Kidney glomerular epithelial cell (primary cell): ENCODE measurements at regions not wholly inside any gene's neighbourhood (a gene's known extent, or its start where the extent isn't known, plus 50 kb on each side); places are given as distances from the start of the nearest gene placed in this dataset.
"Not testable (repeated sequence)": the region's sequence is repeated elsewhere in the genome, so short reads cannot be mapped to it uniquely, and the experiment has no call there.

Experiments
- DNase-seq: peaks from one replicate; lab custom pipeline; 2025; lab: John Stamatoyannopoulos, UW

DNA sequence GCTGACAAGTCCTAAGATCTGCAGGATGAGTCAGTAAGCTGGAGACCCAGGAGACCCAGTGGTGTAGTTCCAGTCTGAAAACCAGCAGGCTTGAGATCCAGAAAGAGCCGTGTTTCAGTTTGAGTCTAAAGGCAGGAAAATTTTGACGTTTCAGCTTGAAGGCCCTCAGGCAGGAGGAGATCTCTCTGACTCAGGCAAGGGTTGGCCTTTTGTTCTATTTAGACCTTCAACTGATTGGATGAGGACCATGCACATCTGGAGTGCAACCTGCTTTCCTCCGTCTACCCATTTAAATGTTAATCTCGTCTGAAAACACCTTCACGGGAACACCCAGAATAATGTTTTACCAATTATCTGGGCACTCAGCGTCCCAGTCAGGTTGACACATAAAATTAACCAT is 69.5 kb downstream of the NPIPA7 start:
- not testable (repeated sequence) for DNase-seq

GRCh38 chr16:16449712-16450237 is 70.8 kb downstream of the NPIPA7 start:
- DNase-seq, result not testable (repeated sequence)

DNA sequence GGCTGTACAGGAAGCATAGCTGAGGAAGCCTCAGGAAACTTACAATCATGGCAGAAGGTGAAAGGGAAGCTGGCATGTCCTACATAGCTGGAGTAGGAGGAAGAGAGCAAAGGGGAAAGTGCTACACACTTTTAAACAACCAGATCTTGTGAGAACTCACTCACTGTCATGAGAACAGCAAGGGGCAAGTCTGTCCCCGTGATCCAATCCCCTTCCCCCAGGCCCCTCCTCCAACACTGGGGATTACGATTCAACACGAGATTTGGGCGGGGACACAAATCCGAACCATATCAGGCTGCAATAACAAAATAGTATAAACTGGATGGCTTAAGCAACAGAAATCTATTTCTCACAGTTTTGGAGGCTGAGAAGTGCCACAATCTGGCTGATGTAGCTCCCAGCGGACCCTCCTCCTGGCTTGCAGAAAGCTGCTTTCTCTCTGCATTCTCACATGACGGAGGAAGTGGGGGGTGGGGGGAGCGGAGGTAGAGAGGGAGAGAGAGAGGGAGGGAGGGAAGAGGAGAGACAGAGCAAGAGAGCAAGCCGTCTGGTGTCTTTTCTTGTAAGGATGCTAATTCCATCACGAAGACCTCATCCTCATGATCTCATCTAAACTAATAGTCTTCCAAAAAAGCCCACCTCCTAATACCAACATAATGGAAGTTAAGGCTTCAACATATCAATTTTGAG is 72.9 kb downstream of the NPIPA7 start:
- not testable (repeated sequence) for DNase-seq

DNA sequence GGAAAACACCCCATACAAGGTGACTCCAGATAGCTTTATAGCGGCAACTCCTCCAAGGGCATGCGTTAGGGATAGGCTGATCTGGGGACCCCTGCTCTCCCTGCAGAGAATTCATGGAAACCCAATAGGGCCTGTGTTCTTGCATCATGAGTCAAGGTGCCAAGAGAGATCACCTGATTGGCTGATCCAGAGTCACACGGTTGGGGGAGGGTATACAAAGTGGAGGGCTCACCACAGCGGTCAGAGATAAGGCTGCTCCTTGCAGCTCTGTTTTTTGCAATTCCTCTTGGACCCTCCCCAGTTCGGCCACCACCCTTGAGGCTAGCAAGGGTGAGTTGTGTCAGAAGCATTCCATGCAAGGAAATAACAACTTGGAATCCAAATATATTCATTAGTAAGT is 79.6 kb downstream of the NPIPA7 start:
- not testable (repeated sequence) for DNase-seq

GRCh38 chr16:16463792-16464191 is 84.9 kb downstream of the NPIPA7 start:
- not testable (repeated sequence) for DNase-seq

GRCh38 chr16:16488919-16489318 is 110.0 kb downstream of the NPIPA7 start:
- DNase-seq, result not testable (repeated sequence)

DNA sequence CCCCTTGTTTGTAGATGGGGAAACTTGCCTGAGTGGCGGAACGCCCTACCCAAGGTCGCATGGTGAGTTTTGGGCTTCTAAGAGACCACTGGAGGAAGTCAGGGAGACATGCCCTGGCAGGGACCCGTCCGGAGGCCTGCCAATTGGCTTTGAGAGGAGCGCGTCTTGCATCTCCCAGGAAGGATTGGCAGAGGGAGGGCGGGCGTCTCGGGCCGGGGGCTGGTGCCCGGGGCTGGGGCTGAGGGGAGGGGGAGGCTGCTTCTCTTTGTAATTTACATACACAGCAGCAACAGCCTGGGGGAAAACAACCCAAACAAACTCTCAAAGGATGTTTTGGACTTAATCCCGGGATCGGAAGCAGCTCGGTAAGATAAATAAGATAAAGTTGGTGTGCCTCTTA is 110.5 kb downstream of the NPIPA7 start:
- DNase-seq, result not testable (repeated sequence)

DNA sequence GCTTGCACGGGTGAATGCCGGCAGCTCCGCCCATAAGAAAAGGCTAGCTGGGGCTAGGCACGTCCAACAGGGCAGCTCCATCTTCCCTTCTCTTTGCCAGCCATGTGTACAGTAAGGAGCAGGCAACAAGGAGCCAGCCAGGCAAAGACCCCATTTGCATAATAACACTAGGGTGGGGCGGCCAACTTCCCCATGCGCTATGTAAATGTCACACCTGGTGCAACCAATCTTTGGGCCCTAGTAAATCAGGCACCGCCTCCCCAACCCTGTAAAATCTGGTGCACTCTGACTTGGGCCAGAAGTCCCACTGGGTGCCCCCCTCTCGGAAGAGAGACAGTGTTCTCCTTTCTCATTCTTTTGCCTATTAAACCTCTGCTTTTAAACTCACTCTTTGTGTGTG is 115.2 kb downstream of the NPIPA7 start:
- DNase-seq, result not testable (repeated sequence)

- not testable (repeated sequence) for DNase-seq
These were observed 116.1 kb downstream of the NPIPA7 start for GRCh38 chr16:16494998-16495397.

GRCh38 chr16:16499875-16500274 is 120.9 kb downstream of the NPIPA7 start:
- DNase-seq, result not testable (repeated sequence)

GRCh38 chr16:16507041-16507440 is 128.1 kb downstream of the NPIPA7 start:
- DNase-seq, result not testable (repeated sequence)

DNA sequence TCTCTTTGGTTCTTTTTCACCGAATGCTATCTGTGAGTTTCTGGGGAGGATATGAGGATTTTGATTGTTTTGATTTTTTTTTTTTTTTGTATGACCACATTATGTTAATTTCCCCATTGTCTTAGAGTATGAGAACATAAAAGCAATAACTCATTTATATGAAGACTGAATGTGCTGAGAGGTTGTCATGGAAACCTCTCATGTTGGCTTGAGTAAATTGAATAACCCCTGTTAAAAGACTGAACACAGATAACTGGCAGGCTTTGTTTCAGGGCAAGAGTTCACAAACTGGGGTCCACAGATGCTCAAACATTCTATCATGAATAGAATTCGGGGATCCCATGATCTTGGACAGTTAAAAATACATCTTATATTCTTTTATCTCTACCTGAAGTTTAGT is 129.4 kb downstream of the NPIPA7 start:
- not testable (repeated sequence) for DNase-seq

GRCh38 chr16:16519395-16519794 is 140.5 kb downstream of the NPIPA7 start:
- DNase-seq, result not testable (repeated sequence)

DNA sequence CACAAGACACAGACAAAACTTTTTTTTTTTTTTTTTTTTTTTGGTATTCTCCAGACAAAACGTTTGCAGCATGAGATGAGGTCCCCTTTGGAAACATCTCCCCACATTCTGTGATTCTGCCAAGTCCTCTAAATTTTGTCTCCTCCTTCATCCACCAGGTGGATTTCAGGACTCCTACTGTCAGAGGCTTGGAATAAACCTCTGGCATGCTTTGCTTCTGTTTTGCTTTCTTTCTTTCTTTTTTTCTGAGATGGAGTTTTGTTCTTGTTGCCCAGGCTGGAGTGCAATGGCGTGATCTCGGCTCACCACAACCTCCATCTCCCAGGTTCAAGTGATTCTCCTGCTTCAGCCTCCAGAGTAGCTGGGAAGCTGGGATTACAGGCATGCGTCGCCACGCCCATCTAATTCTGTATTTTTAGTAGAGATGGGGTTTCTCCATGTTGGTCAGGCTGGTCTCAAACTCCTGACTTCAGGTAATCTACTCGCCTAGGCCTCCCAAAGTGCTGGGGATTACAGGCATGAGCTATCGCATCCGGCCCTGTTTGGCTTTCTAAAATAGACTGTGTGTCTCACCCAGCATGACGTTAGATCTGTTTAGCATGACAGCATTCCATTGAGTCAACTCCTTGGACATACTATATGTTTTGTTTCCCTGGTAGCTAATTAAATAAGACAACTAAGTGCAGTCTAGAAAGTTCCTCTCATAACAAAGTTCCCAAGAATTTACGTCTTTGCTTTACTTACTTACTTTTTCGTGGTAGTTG is 142.5 kb downstream of the NPIPA7 start:
- DNase-seq, result not testable (repeated sequence)

GRCh38 chr16:16526998-16527397 is 148.1 kb downstream of the NPIPA7 start:
- DNase-seq, result not testable (repeated sequence)

DNA sequence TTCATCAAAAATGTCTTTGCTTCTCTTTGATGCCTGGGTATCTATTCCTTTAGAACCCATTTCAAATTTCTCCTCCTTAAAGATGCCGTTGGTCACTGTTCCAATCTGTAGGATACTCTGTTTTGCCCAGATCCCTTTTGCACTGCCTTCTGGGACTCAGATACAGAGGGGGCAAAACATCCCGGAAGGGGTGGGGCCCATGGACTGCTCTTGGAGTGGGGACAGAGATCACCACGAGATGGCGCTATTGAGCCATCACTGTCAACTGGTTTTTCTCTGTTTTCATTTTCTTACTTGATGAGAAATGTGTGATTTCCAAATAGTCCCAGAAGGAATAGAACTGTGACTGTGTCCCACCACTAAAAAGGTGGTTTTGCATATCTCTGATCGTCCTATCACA is 151.8 kb downstream of the NPIPA7 start:
- not testable (repeated sequence) for DNase-seq

DNA sequence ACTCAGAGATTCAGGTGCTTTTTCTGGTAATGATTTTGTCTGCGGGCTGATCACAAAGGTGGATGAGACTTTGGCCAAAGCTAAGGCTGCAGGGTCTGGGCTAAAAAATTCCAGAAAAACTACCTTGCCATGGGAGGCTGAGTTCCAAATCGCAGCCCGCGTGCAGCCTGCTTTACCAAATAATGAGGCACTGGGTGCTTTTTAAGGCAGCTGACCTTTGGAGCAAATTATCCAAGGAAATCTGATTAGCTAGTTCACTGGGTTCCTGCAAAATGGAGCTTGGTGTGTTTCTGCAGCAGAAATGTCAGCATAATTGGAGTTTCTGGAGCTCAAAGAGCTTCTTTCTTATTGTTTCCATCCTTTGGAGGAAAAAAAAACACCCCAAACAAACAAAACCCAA is 156.6 kb downstream of the NPIPA7 start:
- DNase-seq, result not testable (repeated sequence)

DNA sequence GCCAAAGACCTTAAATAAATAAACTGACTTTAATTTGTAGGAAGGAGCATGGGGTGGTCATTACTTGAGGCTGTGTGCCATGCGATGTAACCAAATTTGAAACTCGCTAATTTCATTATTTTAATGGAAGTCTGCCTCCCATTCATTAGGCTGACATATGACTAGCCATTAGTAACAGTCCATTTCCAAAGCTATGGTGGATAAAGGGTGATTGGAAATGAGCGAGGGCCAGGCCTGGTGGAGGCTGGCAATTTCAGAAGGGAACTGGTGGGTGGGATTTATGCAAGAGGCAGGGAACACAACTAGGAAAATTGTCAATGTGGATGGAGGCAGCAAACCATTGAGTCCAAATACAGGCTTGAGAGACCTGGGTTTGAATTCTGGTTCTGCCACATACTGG is 157.2 kb downstream of the NPIPA7 start:
- not testable (repeated sequence) for DNase-seq

- DNase-seq, result not testable (repeated sequence)
These were observed 170.8 kb downstream of the NPIPA7 start for GRCh38 chr16:16549710-16550109.

- DNase-seq, result not testable (repeated sequence)
These were observed 171.9 kb downstream of the NPIPA7 start for GRCh38 chr16:16550824-16551223.

DNA sequence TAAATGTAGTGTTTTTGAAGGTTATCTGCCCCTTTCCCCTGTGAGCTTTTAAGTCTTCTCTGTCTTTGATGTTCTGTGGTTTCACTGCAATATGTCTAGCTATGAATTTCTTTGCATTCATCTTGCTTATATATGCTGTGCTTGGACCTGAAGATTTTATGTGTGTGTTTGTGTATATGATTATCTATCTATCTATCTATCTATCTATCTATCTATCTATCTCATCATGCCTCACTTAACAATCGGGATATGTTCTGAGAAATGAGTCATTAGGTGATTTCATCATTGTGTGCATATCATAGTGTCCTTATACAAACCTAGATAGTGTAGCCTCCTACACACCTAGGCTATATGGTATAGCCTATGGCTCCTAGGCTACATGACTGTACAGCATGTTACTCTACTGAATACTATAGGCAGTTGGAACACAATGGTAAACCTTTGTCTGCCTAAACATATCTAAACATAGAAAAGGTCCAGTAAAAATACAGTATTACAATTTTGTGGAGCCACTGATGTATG is 173.9 kb downstream of the NPIPA7 start:
- DNase-seq, result not testable (repeated sequence)

- not testable (repeated sequence) for DNase-seq
These were observed 180.3 kb downstream of the NPIPA7 start for GRCh38 chr16:16559179-16559740.
